ENCODE measurements at regions not wholly inside any gene's neighbourhood (a gene's known extent, or its start where the extent isn't known, plus 50 kb on each side); places are given as distances from the start of the nearest gene placed in this dataset.

DNA sequence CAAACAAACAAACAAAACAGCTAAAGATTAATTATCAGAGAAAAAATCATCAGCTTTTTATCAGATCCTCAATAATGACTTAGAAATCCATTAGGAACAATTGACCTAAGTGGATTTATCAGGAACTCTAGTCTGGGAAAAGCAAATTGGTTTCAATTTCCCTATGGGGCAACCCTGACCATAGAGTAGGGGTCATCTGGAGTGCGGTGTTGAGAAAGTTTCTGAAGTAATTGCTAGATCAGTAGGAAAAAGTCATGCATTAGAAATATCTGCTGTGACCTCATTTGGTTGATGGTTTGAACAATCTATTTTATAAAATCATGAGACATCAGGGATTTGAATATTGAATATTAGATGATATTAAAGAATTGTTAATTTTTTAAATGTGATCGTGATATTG, 507.9 kb downstream of the TXNL1 start:
- Histone ChIP-seq H3K36me3 (ENCODE audit: insufficient read depth, low read length) (no peaks in the 10 kb centered on the region), H3K27me3 (ENCODE audit: insufficient read depth, low read length) (no peaks in the 10 kb centered on the region), H3K4me1 (ENCODE audit: insufficient read depth, low read length) (no peaks in the 10 kb centered on the region), H3K4me2 (ENCODE audit: low read length) (no peak overlapping the region), H3K9me3 (ENCODE audit: insufficient read depth, low read depth, low read length) (no peaks in the 10 kb centered on the region), H3K79me2 (ENCODE audit: insufficient read depth, low read length) (no peaks in the 10 kb centered on the region), H2AFZ (ENCODE audit: low read depth, low read length) (no peak overlapping the region), H3K4me3 (ENCODE audit: insufficient read depth, low read depth, low read length) (no peak overlapping the region), H3K9ac (ENCODE audit: low read length) (no peak overlapping the region), H3K27ac (ENCODE audit: low read depth, low read length) (no peak overlapping the region), H4K20me1 (ENCODE audit: insufficient read depth, low read length) (no peaks in the 10 kb centered on the region)
- no peak overlapping the region for H3K27ac Mint-ChIP-seq (ENCODE audit: unreplicated experiment)
- H3K36me3 Mint-ChIP-seq (ENCODE audit: low read depth, unreplicated experiment) = no peaks in the 10 kb centered on the region
- H3K4me1 Mint-ChIP-seq (ENCODE audit: low read depth, unreplicated experiment) = no peaks in the 10 kb centered on the region
- TF ChIP-seq EZH2 (IDR thresholded peaks at IDR 0.05; ENCODE audit: insufficient read depth, low read length) = no peak
- TF ChIP-seq, protein P1, sequence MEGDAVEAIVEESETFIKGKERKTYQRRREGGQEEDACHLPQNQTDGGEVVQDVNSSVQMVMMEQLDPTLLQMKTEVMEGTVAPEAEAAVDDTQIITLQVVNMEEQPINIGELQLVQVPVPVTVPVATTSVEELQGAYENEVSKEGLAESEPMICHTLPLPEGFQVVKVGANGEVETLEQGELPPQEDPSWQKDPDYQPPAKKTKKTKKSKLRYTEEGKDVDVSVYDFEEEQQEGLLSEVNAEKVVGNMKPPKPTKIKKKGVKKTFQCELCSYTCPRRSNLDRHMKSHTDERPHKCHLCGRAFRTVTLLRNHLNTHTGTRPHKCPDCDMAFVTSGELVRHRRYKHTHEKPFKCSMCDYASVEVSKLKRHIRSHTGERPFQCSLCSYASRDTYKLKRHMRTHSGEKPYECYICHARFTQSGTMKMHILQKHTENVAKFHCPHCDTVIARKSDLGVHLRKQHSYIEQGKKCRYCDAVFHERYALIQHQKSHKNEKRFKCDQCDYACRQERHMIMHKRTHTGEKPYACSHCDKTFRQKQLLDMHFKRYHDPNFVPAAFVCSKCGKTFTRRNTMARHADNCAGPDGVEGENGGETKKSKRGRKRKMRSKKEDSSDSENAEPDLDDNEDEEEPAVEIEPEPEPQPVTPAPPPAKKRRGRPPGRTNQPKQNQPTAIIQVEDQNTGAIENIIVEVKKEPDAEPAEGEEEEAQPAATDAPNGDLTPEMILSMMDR (IDR thresholded peaks at IDR 0.05; ENCODE audit: insufficient read depth, low read depth, low read length) = no peak
- H3K4me3 Mint-ChIP-seq (ENCODE audit: unreplicated experiment) = no peak overlapping the region
- H3K27me3 Mint-ChIP-seq (ENCODE audit: low read depth, unreplicated experiment) = no peaks in the 10 kb centered on the region
- DNase-seq (ENCODE audit: low read depth) (no peak), FAIRE-seq (no peak)
- H3K9me3 Mint-ChIP-seq (ENCODE audit: unreplicated experiment) = peaks cover 3% of the 10 kb centered on the region

DNA sequence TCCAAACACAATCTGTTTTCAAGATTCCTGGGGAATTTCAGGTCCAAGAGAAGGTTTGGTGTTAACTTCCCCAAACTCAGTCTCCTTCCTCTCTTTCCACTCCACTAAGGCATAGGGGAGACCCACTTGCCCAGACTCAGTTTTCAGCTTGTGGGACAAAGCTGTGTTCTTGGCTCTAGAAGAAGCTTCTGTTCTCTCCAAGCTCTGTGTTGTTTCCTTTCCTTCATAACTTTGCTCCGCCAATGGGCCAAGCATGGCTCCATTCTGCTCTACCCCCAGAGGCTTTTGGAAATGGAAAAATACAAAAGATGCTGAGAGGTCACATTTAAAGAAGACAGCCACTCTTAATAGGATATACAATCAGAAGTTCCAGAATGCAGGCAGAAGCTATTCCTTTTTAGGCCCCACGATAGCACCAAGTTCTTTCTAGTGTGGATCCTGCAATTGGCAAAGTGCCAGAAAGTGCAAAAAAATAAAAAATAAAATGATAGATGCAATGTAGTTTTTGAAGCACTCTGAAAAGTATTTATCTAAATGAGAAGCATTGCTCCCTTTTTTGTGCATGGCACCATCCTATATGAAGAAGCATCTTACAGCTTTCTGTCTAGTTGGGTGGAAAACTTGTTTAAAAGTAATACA, 510.1 kb downstream of the TXNL1 start:
- TF ChIP-seq, protein P1 (IDR thresholded peaks at IDR 0.05; ENCODE audit: insufficient read depth, low read depth, low read length) = no peak
- TF ChIP-seq EZH2 (IDR thresholded peaks at IDR 0.05; ENCODE audit: insufficient read depth, low read length) = no peak
- Mint-ChIP-seq H3K9me3 (ENCODE audit: unreplicated experiment) (no peaks in the 10 kb centered on the region), H3K27ac (ENCODE audit: unreplicated experiment) (no peak overlapping the region), H3K27me3 (ENCODE audit: low read depth, unreplicated experiment) (no peaks in the 10 kb centered on the region), H3K4me3 (ENCODE audit: unreplicated experiment) (no peak overlapping the region), H3K36me3 (ENCODE audit: low read depth, unreplicated experiment) (no peaks in the 10 kb centered on the region), H3K4me1 (ENCODE audit: low read depth, unreplicated experiment) (peaks cover 6% of the 10 kb centered on the region)
- H2AFZ ChIP-seq (ENCODE audit: low read depth, low read length) = no peak overlapping the region
- no peaks in the 10 kb centered on the region for H3K79me2 ChIP-seq (ENCODE audit: insufficient read depth, low read length)
- no peak overlapping the region for H3K27ac ChIP-seq (ENCODE audit: low read depth, low read length)
- no peaks in the 10 kb centered on the region for H3K27me3 ChIP-seq (ENCODE audit: insufficient read depth, low read length)
- FAIRE-seq (no peak), DNase-seq (ENCODE audit: low read depth) (no peak)
- H3K4me3 ChIP-seq (ENCODE audit: insufficient read depth, low read depth, low read length) = no peak overlapping the region
- H3K9me3 ChIP-seq (ENCODE audit: insufficient read depth, low read depth, low read length) = no peaks in the 10 kb centered on the region
- H3K9ac ChIP-seq (ENCODE audit: low read length) = no peak overlapping the region
- no peaks in the 10 kb centered on the region for H3K36me3 ChIP-seq (ENCODE audit: insufficient read depth, low read length)
- no peak overlapping the region for H3K4me2 ChIP-seq (ENCODE audit: low read length)
- no peaks in the 10 kb centered on the region for H4K20me1 ChIP-seq (ENCODE audit: insufficient read depth, low read length)
- H3K4me1 ChIP-seq (ENCODE audit: insufficient read depth, low read length) = peaks cover 10% of the 10 kb centered on the region

DNA sequence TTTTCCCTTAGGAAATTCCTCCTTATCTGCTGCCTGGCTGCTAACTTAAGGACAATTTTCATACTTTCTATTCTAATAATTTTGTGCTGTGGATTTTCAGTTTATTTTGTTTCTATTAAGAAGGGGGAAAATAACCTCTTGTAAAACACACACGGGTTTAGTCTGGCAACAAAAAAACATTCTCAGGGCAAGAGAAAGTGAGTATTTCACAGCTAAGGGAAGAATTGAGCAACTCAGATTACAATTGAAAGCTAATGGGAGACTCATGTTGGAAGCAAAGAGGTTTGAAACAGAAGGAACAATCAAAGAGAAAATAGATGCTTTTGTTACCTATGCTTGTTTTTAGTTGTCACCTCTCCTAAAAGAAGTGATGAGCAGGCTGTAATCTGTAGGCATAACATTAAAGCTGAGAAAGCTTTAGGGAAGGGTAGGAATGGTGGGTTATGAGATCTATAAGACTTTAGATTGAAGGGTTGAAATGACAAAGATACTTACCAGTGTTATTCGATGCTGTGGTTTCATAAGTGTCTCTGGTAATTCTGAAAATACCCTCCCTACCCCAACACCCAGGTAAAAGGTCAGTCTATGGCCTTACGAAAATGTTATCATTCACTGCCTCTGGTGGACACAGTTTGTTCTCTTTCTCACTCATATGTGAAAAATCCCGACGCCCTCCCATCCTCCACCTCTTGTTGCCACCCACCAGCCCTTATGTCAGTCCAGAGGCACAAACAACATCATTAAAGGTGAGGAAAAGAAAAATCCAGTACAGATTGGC, 510.9 kb downstream of the TXNL1 start:
- TF ChIP-seq, protein P1 (IDR thresholded peaks at IDR 0.05; ENCODE audit: insufficient read depth, low read depth, low read length) = no peak
- no peak for TF ChIP-seq EZH2 (IDR thresholded peaks at IDR 0.05; ENCODE audit: insufficient read depth, low read length)
- Histone ChIP-seq H4K20me1 (ENCODE audit: insufficient read depth, low read length) (no peaks in the 10 kb centered on the region), H3K36me3 (ENCODE audit: insufficient read depth, low read length) (no peaks in the 10 kb centered on the region), H3K4me1 (ENCODE audit: insufficient read depth, low read length) (peaks cover 10% of the 10 kb centered on the region), H3K4me2 (ENCODE audit: low read length) (no peak overlapping the region), H3K27ac (ENCODE audit: low read depth, low read length) (no peak overlapping the region), H3K9me3 (ENCODE audit: insufficient read depth, low read depth, low read length) (no peaks in the 10 kb centered on the region), H2AFZ (ENCODE audit: low read depth, low read length) (no peak overlapping the region), H3K79me2 (ENCODE audit: insufficient read depth, low read length) (no peaks in the 10 kb centered on the region), H3K9ac (ENCODE audit: low read length) (no peak overlapping the region), H3K4me3 (ENCODE audit: insufficient read depth, low read depth, low read length) (no peak overlapping the region), H3K27me3 (ENCODE audit: insufficient read depth, low read length) (no peaks in the 10 kb centered on the region)
- DNase-seq (ENCODE audit: low read depth) = no peak
- Mint-ChIP-seq H3K27ac (ENCODE audit: unreplicated experiment) (no peak overlapping the region), H3K4me3 (ENCODE audit: unreplicated experiment) (no peak overlapping the region), H3K36me3 (ENCODE audit: low read depth, unreplicated experiment) (no peaks in the 10 kb centered on the region), H3K9me3 (ENCODE audit: unreplicated experiment) (no peaks in the 10 kb centered on the region), H3K27me3 (ENCODE audit: low read depth, unreplicated experiment) (no peaks in the 10 kb centered on the region), H3K4me1 (ENCODE audit: low read depth, unreplicated experiment) (peaks cover 6% of the 10 kb centered on the region)
- FAIRE-seq = no peak
